Neural crest cell (in vitro differentiated cells): ENCODE measurements at regions not wholly inside any gene's neighbourhood (a gene's known extent, or its start where the extent isn't known, plus 50 kb on each side); places are given as distances from the start of the nearest gene placed in this dataset.
"Not testable (repeated sequence)": the region's sequence is repeated elsewhere in the genome, so short reads cannot be mapped to it uniquely, and the experiment has no call there.

Experiments used
- DNase-seq: peaks from one replicate; pipeline ENCODE4 v3.0.0; 2021; ENCODE audit warnings: low read depth, mixed read lengths, low spot score
- H3K27ac Mint-ChIP-seq: one replicate; pipeline ENCODE4 v1.8.0; 2021; ENCODE audit warnings: mild to moderate bottlenecking, mixed read lengths; ENCODE audit not compliant: unreplicated experiment
- H3K27me3 Mint-ChIP-seq: 2 replicates; pipeline ENCODE4 v1.8.0; 2021; ENCODE audit warnings: low read depth, mild to moderate bottlenecking, mixed read lengths
- H3K36me3 Mint-ChIP-seq: 2 replicates; pipeline ENCODE4 v1.8.0; 2021; ENCODE audit warnings: low read depth, mild to moderate bottlenecking, mixed read lengths
- H3K4me1 Mint-ChIP-seq: 2 replicates; pipeline ENCODE4 v1.8.0; 2021; ENCODE audit warnings: mixed read lengths
- H3K4me3 Mint-ChIP-seq: one replicate; pipeline ENCODE4 v1.8.0; 2021; ENCODE audit warnings: mild to moderate bottlenecking, mixed read lengths
- H3K9me3 Mint-ChIP-seq: 2 replicates; pipeline ENCODE4 v1.8.0; 2021; ENCODE audit warnings: mixed read lengths
- TF ChIP-seq, protein P1 (sequence below): fragments of 200-600 bp; sonication (generic); conservative IDR thresholded peaks from 2 replicates; pipeline ENCODE4 v1.5.0; 2021; ENCODE audit warnings: antibody characterized with exemption, mild to moderate bottlenecking

DNA sequence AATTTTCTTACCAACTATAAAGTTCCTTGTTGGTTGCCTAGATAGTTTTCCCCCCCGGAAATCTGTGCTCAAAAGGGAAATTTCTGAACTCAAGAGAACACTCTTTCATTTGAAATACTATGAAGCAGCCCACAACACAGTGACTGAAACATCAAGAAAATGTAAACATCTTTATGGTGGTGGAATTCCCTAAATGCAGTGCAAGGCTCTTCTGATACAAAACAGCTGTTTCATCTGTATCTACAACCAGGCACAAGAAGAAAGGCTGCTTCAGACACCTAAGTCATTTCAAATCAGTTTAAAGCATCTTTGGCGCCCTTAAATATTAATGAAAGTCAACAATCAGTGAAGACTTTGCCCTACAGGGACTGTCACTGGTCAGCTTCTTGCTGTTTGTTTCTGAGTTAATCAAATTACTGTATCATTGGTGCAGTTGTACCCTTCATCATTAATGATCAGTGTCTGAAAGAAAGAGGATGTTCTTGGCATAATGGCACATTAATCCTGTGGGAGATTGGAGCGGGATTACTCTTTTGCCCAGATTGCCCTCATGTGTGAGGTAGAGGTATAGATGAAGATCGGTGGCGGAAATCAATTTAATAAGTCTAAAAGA, 947.0 kb downstream of the NR2F1-AS1 start:
- TF ChIP-seq, protein P1, sequence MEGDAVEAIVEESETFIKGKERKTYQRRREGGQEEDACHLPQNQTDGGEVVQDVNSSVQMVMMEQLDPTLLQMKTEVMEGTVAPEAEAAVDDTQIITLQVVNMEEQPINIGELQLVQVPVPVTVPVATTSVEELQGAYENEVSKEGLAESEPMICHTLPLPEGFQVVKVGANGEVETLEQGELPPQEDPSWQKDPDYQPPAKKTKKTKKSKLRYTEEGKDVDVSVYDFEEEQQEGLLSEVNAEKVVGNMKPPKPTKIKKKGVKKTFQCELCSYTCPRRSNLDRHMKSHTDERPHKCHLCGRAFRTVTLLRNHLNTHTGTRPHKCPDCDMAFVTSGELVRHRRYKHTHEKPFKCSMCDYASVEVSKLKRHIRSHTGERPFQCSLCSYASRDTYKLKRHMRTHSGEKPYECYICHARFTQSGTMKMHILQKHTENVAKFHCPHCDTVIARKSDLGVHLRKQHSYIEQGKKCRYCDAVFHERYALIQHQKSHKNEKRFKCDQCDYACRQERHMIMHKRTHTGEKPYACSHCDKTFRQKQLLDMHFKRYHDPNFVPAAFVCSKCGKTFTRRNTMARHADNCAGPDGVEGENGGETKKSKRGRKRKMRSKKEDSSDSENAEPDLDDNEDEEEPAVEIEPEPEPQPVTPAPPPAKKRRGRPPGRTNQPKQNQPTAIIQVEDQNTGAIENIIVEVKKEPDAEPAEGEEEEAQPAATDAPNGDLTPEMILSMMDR, result no peak
- Mint-ChIP-seq H3K27ac (no peak overlapping the region), H3K4me3 (no peak overlapping the region), H3K9me3 (peaks cover 8% of the 10 kb centered on the region), H3K4me1 (peaks cover 5% of the 10 kb centered on the region), H3K36me3 (peaks cover 9% of the 10 kb centered on the region), H3K27me3 (no peaks in the 10 kb centered on the region)
- no peak for DNase-seq

DNA sequence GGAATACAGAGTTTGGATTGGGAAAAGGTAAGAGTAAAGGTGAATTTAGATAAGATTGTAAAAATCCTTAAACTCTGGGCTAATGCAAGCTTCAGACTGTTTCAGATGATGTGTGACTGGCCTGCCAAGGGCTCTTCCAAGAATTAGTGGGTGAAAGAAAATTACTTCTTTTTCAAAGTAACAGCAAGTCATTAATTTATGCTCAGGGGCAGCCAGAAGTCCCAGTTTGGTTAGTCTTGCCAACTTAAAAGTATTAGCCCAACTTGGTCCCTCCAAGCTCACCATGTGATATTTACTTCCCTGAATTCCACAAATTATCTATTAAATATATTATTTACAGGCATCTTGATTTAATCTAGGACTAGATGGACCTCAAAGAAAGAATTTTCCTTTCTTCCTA, 947.8 kb downstream of the NR2F1-AS1 start:
- H3K36me3 Mint-ChIP-seq, result peaks cover 9% of the 10 kb centered on the region
- no peak overlapping the region for H3K27ac Mint-ChIP-seq
- H3K9me3 Mint-ChIP-seq, result peaks cover 8% of the 10 kb centered on the region
- no peaks in the 10 kb centered on the region for H3K27me3 Mint-ChIP-seq
- TF ChIP-seq, protein P1, result no peak
- no peak for DNase-seq
- H3K4me3 Mint-ChIP-seq, result no peak overlapping the region
- H3K4me1 Mint-ChIP-seq, result peaks cover 5% of the 10 kb centered on the region

DNA sequence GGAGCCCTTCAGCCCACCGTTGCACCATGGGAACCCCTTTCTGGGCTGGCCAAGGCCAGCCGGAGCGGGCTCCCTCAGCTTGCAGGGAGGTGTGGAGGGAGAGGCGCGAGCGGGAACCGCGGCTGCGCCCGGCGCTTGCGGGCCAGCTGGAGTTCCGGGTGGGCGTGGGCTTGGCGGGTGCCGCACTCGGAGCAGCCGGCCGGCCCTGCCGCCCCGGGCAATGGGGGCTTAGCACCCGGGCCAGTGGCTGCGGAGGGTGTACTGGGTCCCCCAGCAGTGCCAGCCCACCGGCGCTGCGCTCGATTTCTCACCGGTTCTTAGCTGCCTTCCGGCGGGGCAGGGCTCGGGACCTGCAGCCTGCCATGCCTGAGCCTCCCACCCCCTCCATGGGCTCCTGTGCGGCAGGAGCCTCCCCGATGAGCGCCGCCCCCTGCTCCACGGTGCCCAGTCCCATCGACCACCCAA, 949.8 kb downstream of the NR2F1-AS1 start:
- H3K27me3 Mint-ChIP-seq, H3K27ac Mint-ChIP-seq, H3K36me3 Mint-ChIP-seq, H3K4me3 Mint-ChIP-seq, DNase-seq, H3K4me1 Mint-ChIP-seq, H3K9me3 Mint-ChIP-seq: not testable (repeated sequence)

DNA sequence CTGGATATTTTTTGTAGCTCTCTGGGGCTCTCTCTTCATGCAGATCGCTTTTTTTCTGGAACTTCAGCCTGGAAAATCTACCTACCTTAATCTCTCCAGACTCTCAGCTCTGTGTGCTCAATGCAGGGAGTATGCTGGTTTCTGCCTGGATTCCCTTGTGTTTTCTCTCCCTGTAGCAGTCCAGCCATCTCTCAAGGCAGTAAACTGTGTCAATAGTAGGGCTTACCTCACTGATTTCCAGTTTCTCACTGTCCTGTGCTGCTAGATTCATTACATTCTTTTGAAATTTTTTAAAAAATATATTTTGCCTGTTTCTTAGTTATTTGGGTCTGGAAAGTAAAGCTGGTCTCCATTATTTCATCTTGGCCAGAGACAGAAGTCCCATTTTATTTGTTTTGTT, 951.4 kb downstream of the NR2F1-AS1 start:
- peak overlapping the region; percentile 23 for H3K27ac Mint-ChIP-seq

DNA sequence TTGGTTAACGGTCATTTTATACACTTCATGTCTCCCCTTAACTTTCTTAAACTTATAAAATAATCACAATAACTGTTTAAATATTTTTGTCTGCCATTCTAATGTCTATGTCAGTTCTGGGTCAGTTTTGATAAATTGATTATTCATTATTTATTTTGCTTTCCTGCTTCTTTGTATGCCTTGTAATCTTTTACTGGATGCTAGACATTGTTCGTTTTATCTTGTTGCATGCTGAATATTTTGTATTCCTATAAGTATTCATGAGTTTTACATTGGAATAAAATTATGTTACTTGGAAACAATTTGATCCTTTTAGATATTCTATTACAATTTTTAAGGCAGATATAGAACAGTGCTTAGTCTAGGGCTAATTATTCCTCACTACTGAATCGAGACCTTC, 952.0 kb downstream of the NR2F1-AS1 start:
- no peak overlapping the region for H3K4me3 Mint-ChIP-seq
- H3K36me3 Mint-ChIP-seq, result peaks cover 9% of the 10 kb centered on the region
- no peaks in the 10 kb centered on the region for H3K27me3 Mint-ChIP-seq
- H3K9me3 Mint-ChIP-seq, result peaks cover 8% of the 10 kb centered on the region
- H3K4me1 Mint-ChIP-seq, result no peaks in the 10 kb centered on the region
- H3K27ac Mint-ChIP-seq, result no peak overlapping the region
- TF ChIP-seq, protein P1, result no peak
- DNase-seq, result no peak

More for the DNA sequence above, 951.4 kb downstream of the NR2F1-AS1 start:
- Mint-ChIP-seq H3K36me3 (peaks cover 9% of the 10 kb centered on the region), H3K4me1 (no peaks in the 10 kb centered on the region), H3K4me3 (no peak overlapping the region), H3K27me3 (no peaks in the 10 kb centered on the region), H3K9me3 (peaks cover 8% of the 10 kb centered on the region)
- TF ChIP-seq, protein P1, result no peak
- no peak for DNase-seq

DNA sequence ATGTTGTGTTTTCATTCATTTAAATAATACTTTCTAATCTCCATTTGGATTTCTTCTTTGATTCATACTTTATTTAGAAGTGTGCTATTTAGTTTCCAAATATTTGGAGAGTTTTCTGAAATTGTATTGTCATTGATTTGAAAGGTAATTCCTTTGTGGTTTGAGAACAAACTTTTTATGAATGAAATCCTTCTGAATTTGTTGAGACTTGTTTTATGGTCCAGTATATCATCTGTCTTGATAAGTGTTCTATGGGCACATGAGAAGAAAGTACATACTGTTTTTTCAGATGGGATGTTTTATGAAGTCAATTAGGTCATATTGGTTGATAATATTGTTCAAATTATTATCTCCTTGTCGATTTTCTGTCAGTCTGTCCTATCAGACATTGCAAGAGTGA, 953.8 kb downstream of the NR2F1-AS1 start:
- TF ChIP-seq, protein P1, result no peak
- H3K4me3 Mint-ChIP-seq, result no peak overlapping the region
- H3K36me3 Mint-ChIP-seq, result peaks cover 7% of the 10 kb centered on the region
- H3K27me3 Mint-ChIP-seq, result no peaks in the 10 kb centered on the region
- H3K27ac Mint-ChIP-seq, result no peak overlapping the region
- H3K9me3 Mint-ChIP-seq, result peaks cover 8% of the 10 kb centered on the region
- DNase-seq, result no peak
- no peaks in the 10 kb centered on the region for H3K4me1 Mint-ChIP-seq
